ENCODE measurements at regions not wholly inside any gene's neighbourhood (a gene's known extent, or its start where the extent isn't known, plus 50 kb on each side); places are given as distances from the start of the nearest gene placed in this dataset.

GRCh38 chr15:70347321-70348225 is 249.9 kb upstream of the TLE3 start:
- no peak for DNase-seq (ENCODE audit: low spot score)

GRCh38 chr15:70345251-70346019 is 247.7 kb upstream of the TLE3 start:
- DNase-seq (ENCODE audit: low spot score), result no peak

GRCh38 chr15:70344666-70345065 is 246.9 kb upstream of the TLE3 start:
- DNase-seq (ENCODE audit: low spot score), result no peak

GRCh38 chr15:70343961-70344621 is 246.4 kb upstream of the TLE3 start:
- DNase-seq (ENCODE audit: low spot score), result no peak

GRCh38 chr15:70342554-70343548 is 245.1 kb upstream of the TLE3 start:
- no peak for DNase-seq (ENCODE audit: low spot score)

- DNase-seq (ENCODE audit: low spot score), result no peak
These were observed 244.4 kb upstream of the TLE3 start for GRCh38 chr15:70342141-70342540.

- no peak for DNase-seq (ENCODE audit: low spot score)
These were observed 243.8 kb upstream of the TLE3 start for GRCh38 chr15:70341566-70341965.

GRCh38 chr15:70340494-70340870 is 242.8 kb upstream of the TLE3 start:
- DNase-seq (ENCODE audit: low spot score), result no peak

GRCh38 chr15:70339571-70340493 is 242.1 kb upstream of the TLE3 start:
- no peak for DNase-seq (ENCODE audit: low spot score)

- no peak for DNase-seq (ENCODE audit: low spot score)
These were observed 239.8 kb upstream of the TLE3 start for GRCh38 chr15:70337277-70338186.

GRCh38 chr15:70336425-70337009 is 238.8 kb upstream of the TLE3 start:
- no peak for DNase-seq (ENCODE audit: low spot score)

GRCh38 chr15:70334286-70334685 is 236.6 kb upstream of the TLE3 start:
- no peak for DNase-seq (ENCODE audit: low spot score)

GRCh38 chr15:70329179-70329578 is 231.5 kb upstream of the TLE3 start:
- DNase-seq (ENCODE audit: low spot score), result no peak

- no peak for DNase-seq (ENCODE audit: low spot score)
These were observed 231.0 kb upstream of the TLE3 start for GRCh38 chr15:70328679-70329115.

- no peak for DNase-seq (ENCODE audit: low spot score)
These were observed 230.3 kb upstream of the TLE3 start for GRCh38 chr15:70327856-70328678.

GRCh38 chr15:70327328-70327855 is 229.7 kb upstream of the TLE3 start:
- DNase-seq (ENCODE audit: low spot score), result no peak
